NCI-H1105 treated with DMSO at 0.1 percent for 48 hours (cell line): ENCODE measurements at regions not wholly inside any gene's neighbourhood (a gene's known extent, or its start where the extent isn't known, plus 50 kb on each side); places are given as distances from the start of the nearest gene placed in this dataset.
"Not testable (repeated sequence)": the region's sequence is repeated elsewhere in the genome, so short reads cannot be mapped to it uniquely, and the experiment has no call there.

Source experiments
- DNase-seq: peaks from one replicate; lab custom pipeline; 2025; lab: John Stamatoyannopoulos, UW

GRCh38 chr1:43042773-43043457, 84.2 kb upstream of the SLC2A1 start:
- DNase-seq: no peak

- no peak for DNase-seq
Measured at GRCh38 chr1:43042127-43042526, 83.5 kb upstream of the SLC2A1 start.

GRCh38 chr1:43041591-43041990, 82.9 kb upstream of the SLC2A1 start:
- no peak for DNase-seq

GRCh38 chr1:43039228-43040055, 80.8 kb upstream of the SLC2A1 start:
- DNase-seq: no peak

- no peak for DNase-seq
Measured at GRCh38 chr1:43038232-43038935, 79.7 kb upstream of the SLC2A1 start.

- no peak for DNase-seq
Measured at GRCh38 chr1:43037466-43037865, 78.8 kb upstream of the SLC2A1 start.

GRCh38 chr1:43036932-43037331, 78.3 kb upstream of the SLC2A1 start:
- no peak for DNase-seq

GRCh38 chr1:43035821-43036741, 77.4 kb upstream of the SLC2A1 start:
- DNase-seq: no peak

GRCh38 chr1:43034778-43035177, 76.1 kb upstream of the SLC2A1 start:
- no peak for DNase-seq

- no peak for DNase-seq
Measured at GRCh38 chr1:43034195-43034658, 75.6 kb upstream of the SLC2A1 start.

GRCh38 chr1:43031316-43032203, 72.9 kb upstream of the SLC2A1 start:
- DNase-seq: no peak

GRCh38 chr1:43024905-43025304, 66.2 kb upstream of the SLC2A1 start:
- no peak for DNase-seq

- no peak for DNase-seq
Measured at GRCh38 chr1:43021547-43022474, 63.1 kb upstream of the SLC2A1 start.

GRCh38 chr1:43019226-43019625, 60.6 kb upstream of the SLC2A1 start:
- no peak for DNase-seq

GRCh38 chr1:43018121-43018520, 59.5 kb upstream of the SLC2A1 start:
- DNase-seq: no peak

GRCh38 chr1:43015269-43015668, 56.6 kb upstream of the SLC2A1 start:
- DNase-seq: no peak

- not testable (repeated sequence) for DNase-seq
Measured at GRCh38 chr1:43014579-43014978, 55.9 kb upstream of the SLC2A1 start.

- no peak for DNase-seq
Measured at GRCh38 chr1:43011020-43011419, 52.4 kb upstream of the SLC2A1 start.

GRCh38 chr1:43009274-43009673, 50.6 kb upstream of the SLC2A1 start:
- DNase-seq: no peak
